Activated naive CD8-positive, alpha-beta T cell treated with anti-CD3 and anti-CD28 coated beads, Interleukin-2, amount 10 ng/mL, durations not matched to agents 7 days and 5 days (primary cell): ENCODE measurements at regions not wholly inside any gene's neighbourhood (a gene's known extent, or its start where the extent isn't known, plus 50 kb on each side); places are given as distances from the start of the nearest gene placed in this dataset.

ENCODE experiments used
- ATAC-seq: fragments of 150-1000 bp; cut with Tn5 transposase; one replicate; pipeline ENCODE4 v1.10.0; 2021; ENCODE audit warnings: low read depth, moderate library complexity
- POLR2A ChIA-PET: fragments of 350-600 bp; sonication (Branson Sonifier 250); formaldehyde crosslinking; loops from one replicate; lab custom pipeline; 2021; ENCODE audit warnings: antibody characterized with exemption; lab: Charles Lee
- DNase-seq: peaks from one replicate; pipeline ENCODE4 v3.0.0; 2021
- H3K27ac Mint-ChIP-seq: one replicate; pipeline ENCODE4 v1.8.0; 2022; ENCODE audit warnings: mild to moderate bottlenecking, mixed read lengths
- H3K27me3 Mint-ChIP-seq: one replicate; pipeline ENCODE4 v1.8.0; 2022; ENCODE audit warnings: mild to moderate bottlenecking, moderate library complexity, mixed read lengths
- H3K36me3 Mint-ChIP-seq: one replicate; pipeline ENCODE4 v1.8.0; 2021; ENCODE audit warnings: mild to moderate bottlenecking, mixed read lengths
- H3K4me1 Mint-ChIP-seq: one replicate; pipeline ENCODE4 v1.8.0; 2021; ENCODE audit warnings: mixed read lengths
- H3K4me3 Mint-ChIP-seq: one replicate; pipeline ENCODE4 v1.8.0; 2022; ENCODE audit warnings: mild to moderate bottlenecking, moderate library complexity, mixed read lengths
- H3K9me3 Mint-ChIP-seq: one replicate; pipeline ENCODE4 v1.8.0; 2021; ENCODE audit warnings: mixed read lengths

GRCh38 chr4:11625211-11625610 is 196.5 kb upstream of the HS3ST1 start:
- DNase-seq, result no peak
- H3K36me3 Mint-ChIP-seq, result no peaks in the 10 kb centered on the region
- ATAC-seq, result no peak
- H3K9me3 Mint-ChIP-seq, result no peaks in the 10 kb centered on the region
- H3K4me1 Mint-ChIP-seq, result no peaks in the 10 kb centered on the region
- no peak overlapping the region for H3K4me3 Mint-ChIP-seq
- no peak overlapping the region for H3K27ac Mint-ChIP-seq
- POLR2A ChIA-PET, result no interaction called here
- no peaks in the 10 kb centered on the region for H3K27me3 Mint-ChIP-seq

- ATAC-seq, result no peak
- H3K9me3 Mint-ChIP-seq, result no peaks in the 10 kb centered on the region
- H3K36me3 Mint-ChIP-seq, result no peaks in the 10 kb centered on the region
- DNase-seq, result no peak
- no peak overlapping the region for H3K4me3 Mint-ChIP-seq
- POLR2A ChIA-PET, result no interaction called here
- no peaks in the 10 kb centered on the region for H3K27me3 Mint-ChIP-seq
- no peak overlapping the region for H3K27ac Mint-ChIP-seq
- no peaks in the 10 kb centered on the region for H3K4me1 Mint-ChIP-seq
These were observed 195.7 kb upstream of the HS3ST1 start for GRCh38 chr4:11624370-11624769.

GRCh38 chr4:11623726-11624037 is 195.0 kb upstream of the HS3ST1 start:
- Mint-ChIP-seq H3K9me3 (no peaks in the 10 kb centered on the region), H3K4me3 (no peak overlapping the region), H3K36me3 (no peaks in the 10 kb centered on the region), H3K27ac (no peak overlapping the region), H3K4me1 (no peaks in the 10 kb centered on the region), H3K27me3 (no peaks in the 10 kb centered on the region)
- DNase-seq (no peak), ATAC-seq (no peak)
- POLR2A ChIA-PET, result no interaction called here

GRCh38 chr4:11622961-11623725 is 194.4 kb upstream of the HS3ST1 start:
- no peak overlapping the region for H3K4me3 Mint-ChIP-seq
- POLR2A ChIA-PET, result no interaction called here
- no peaks in the 10 kb centered on the region for H3K27me3 Mint-ChIP-seq

GRCh38 chr4:11620861-11621260 is 192.2 kb upstream of the HS3ST1 start:
- POLR2A ChIA-PET, result no interaction called here
- no peak for DNase-seq
- H3K4me1 Mint-ChIP-seq, result no peaks in the 10 kb centered on the region
- no peak overlapping the region for H3K27ac Mint-ChIP-seq
- no peaks in the 10 kb centered on the region for H3K9me3 Mint-ChIP-seq
- no peaks in the 10 kb centered on the region for H3K27me3 Mint-ChIP-seq
- no peak for ATAC-seq
- no peaks in the 10 kb centered on the region for H3K36me3 Mint-ChIP-seq
- H3K4me3 Mint-ChIP-seq, result no peak overlapping the region

More at GRCh38 chr4:11622961-11623725, 194.4 kb upstream of the HS3ST1 start:
- Mint-ChIP-seq H3K9me3 (no peaks in the 10 kb centered on the region), H3K36me3 (no peaks in the 10 kb centered on the region), H3K4me1 (no peaks in the 10 kb centered on the region), H3K27ac (no peak overlapping the region)
- DNase-seq (no peak), ATAC-seq (no peak)

GRCh38 chr4:11618666-11619282 is 190.1 kb upstream of the HS3ST1 start:
- H3K27ac Mint-ChIP-seq, result no peak overlapping the region
- no peaks in the 10 kb centered on the region for H3K27me3 Mint-ChIP-seq
- H3K9me3 Mint-ChIP-seq, result no peaks in the 10 kb centered on the region
- H3K4me3 Mint-ChIP-seq, result no peak overlapping the region
- DNase-seq (no peak), ATAC-seq (no peak)
- POLR2A ChIA-PET, result no interaction called here
- no peaks in the 10 kb centered on the region for H3K36me3 Mint-ChIP-seq
- no peaks in the 10 kb centered on the region for H3K4me1 Mint-ChIP-seq

GRCh38 chr4:11616856-11617255 is 188.2 kb upstream of the HS3ST1 start:
- DNase-seq, result no peak
- ATAC-seq, result no peak

GRCh38 chr4:11615601-11616000 is 186.9 kb upstream of the HS3ST1 start:
- H3K9me3 Mint-ChIP-seq, result no peaks in the 10 kb centered on the region
- H3K4me1 Mint-ChIP-seq, result no peaks in the 10 kb centered on the region
- no peaks in the 10 kb centered on the region for H3K27me3 Mint-ChIP-seq
- DNase-seq (no peak), ATAC-seq (no peak)
- H3K36me3 Mint-ChIP-seq, result no peaks in the 10 kb centered on the region
- POLR2A ChIA-PET, result no interaction called here
- no peak overlapping the region for H3K27ac Mint-ChIP-seq
- no peak overlapping the region for H3K4me3 Mint-ChIP-seq

More at GRCh38 chr4:11616856-11617255, 188.2 kb upstream of the HS3ST1 start:
- POLR2A ChIA-PET, result no interaction called here
- no peaks in the 10 kb centered on the region for H3K9me3 Mint-ChIP-seq
- no peak overlapping the region for H3K4me3 Mint-ChIP-seq
- H3K27ac Mint-ChIP-seq, result no peak overlapping the region
- H3K36me3 Mint-ChIP-seq, result no peaks in the 10 kb centered on the region
- no peaks in the 10 kb centered on the region for H3K4me1 Mint-ChIP-seq
- no peaks in the 10 kb centered on the region for H3K27me3 Mint-ChIP-seq

GRCh38 chr4:11614426-11614825 is 185.7 kb upstream of the HS3ST1 start:
- Mint-ChIP-seq H3K4me1 (no peaks in the 10 kb centered on the region), H3K9me3 (no peaks in the 10 kb centered on the region), H3K4me3 (no peak overlapping the region), H3K27ac (no peak overlapping the region), H3K27me3 (no peaks in the 10 kb centered on the region), H3K36me3 (no peaks in the 10 kb centered on the region)
- ATAC-seq (no peak), DNase-seq (no peak)
- POLR2A ChIA-PET, result no interaction called here

- POLR2A ChIA-PET, result no interaction called here
- H3K36me3 Mint-ChIP-seq, result no peaks in the 10 kb centered on the region
These were observed 183.2 kb upstream of the HS3ST1 start for GRCh38 chr4:11611868-11612267.

GRCh38 chr4:11609751-11610150 is 181.1 kb upstream of the HS3ST1 start:
- peaks cover 4% of the 10 kb centered on the region for H3K27me3 Mint-ChIP-seq
- H3K4me1 Mint-ChIP-seq, result no peaks in the 10 kb centered on the region
- no peaks in the 10 kb centered on the region for H3K36me3 Mint-ChIP-seq
- ATAC-seq (no peak), DNase-seq (no peak)
- no peak overlapping the region for H3K27ac Mint-ChIP-seq
- H3K4me3 Mint-ChIP-seq, result no peak overlapping the region
- POLR2A ChIA-PET, result no interaction called here
- no peaks in the 10 kb centered on the region for H3K9me3 Mint-ChIP-seq

More at GRCh38 chr4:11611868-11612267, 183.2 kb upstream of the HS3ST1 start:
- DNase-seq, result no peak
- Mint-ChIP-seq H3K9me3 (no peaks in the 10 kb centered on the region), H3K27me3 (peaks cover 2% of the 10 kb centered on the region), H3K4me1 (no peaks in the 10 kb centered on the region), H3K4me3 (no peak overlapping the region), H3K27ac (no peak overlapping the region)
- no peak for ATAC-seq

- POLR2A ChIA-PET, result no interaction called here
- no peak overlapping the region for H3K27ac Mint-ChIP-seq
- no peak for ATAC-seq
- H3K4me3 Mint-ChIP-seq, result no peak overlapping the region
- no peaks in the 10 kb centered on the region for H3K9me3 Mint-ChIP-seq
- no peak for DNase-seq
- H3K27me3 Mint-ChIP-seq, result peaks cover 4% of the 10 kb centered on the region
- no peaks in the 10 kb centered on the region for H3K4me1 Mint-ChIP-seq
- H3K36me3 Mint-ChIP-seq, result no peaks in the 10 kb centered on the region
These were observed 180.3 kb upstream of the HS3ST1 start for GRCh38 chr4:11608992-11609391.

GRCh38 chr4:11606078-11606477 is 177.4 kb upstream of the HS3ST1 start:
- Mint-ChIP-seq H3K27ac (no peak overlapping the region), H3K9me3 (no peaks in the 10 kb centered on the region), H3K36me3 (no peaks in the 10 kb centered on the region), H3K4me3 (no peak overlapping the region), H3K27me3 (peaks cover 4% of the 10 kb centered on the region), H3K4me1 (no peaks in the 10 kb centered on the region)
- POLR2A ChIA-PET, result no interaction called here
- no peak for ATAC-seq
- DNase-seq, result no peak

- H3K27me3 Mint-ChIP-seq, result peaks cover 4% of the 10 kb centered on the region
- no peak overlapping the region for H3K4me3 Mint-ChIP-seq
- no peaks in the 10 kb centered on the region for H3K36me3 Mint-ChIP-seq
- no peak for DNase-seq
- no peak for ATAC-seq
- POLR2A ChIA-PET, result no interaction called here
- no peak overlapping the region for H3K27ac Mint-ChIP-seq
- H3K4me1 Mint-ChIP-seq, result no peaks in the 10 kb centered on the region
- H3K9me3 Mint-ChIP-seq, result no peaks in the 10 kb centered on the region
These were observed 176.9 kb upstream of the HS3ST1 start for GRCh38 chr4:11605597-11605996.
